ENCODE measurements at regions not wholly inside any gene's neighbourhood (a gene's known extent, or its start where the extent isn't known, plus 50 kb on each side); places are given as distances from the start of the nearest gene placed in this dataset.

DNA sequence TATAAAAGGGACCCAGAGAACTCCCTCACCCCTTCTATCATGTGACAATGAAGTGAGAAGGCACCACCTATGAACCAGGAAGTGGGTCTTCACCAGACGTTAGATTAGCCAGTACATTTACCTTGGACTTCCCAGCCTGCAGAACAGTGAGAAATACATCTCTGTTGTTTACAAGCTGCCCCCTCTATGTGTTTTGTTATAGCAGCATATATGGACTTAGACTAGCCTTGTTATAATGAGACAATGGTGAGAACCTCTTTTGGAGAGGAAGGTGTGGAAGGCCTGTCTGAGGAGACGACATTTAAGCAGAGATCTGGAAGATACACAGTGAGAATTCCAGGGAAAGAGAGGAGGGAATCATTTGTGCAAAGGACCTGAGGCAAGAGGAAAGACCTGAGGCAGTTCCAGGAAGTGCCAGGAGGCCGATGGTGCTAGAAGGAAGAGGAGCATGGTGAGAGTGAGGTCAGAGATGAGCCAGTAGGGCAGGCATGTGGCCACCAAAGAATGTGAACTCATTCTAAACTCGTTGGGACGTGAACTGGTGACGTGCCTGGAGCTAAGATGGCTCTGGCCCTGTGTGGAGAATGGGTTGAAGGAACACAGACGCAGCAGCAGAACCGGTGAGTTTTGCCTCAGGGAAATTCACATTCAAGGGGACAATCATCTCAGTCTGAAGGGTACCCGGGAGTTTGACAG lies 98.9 kb upstream of the IRF2BP2 start:
- no peak for DNase-seq

DNA sequence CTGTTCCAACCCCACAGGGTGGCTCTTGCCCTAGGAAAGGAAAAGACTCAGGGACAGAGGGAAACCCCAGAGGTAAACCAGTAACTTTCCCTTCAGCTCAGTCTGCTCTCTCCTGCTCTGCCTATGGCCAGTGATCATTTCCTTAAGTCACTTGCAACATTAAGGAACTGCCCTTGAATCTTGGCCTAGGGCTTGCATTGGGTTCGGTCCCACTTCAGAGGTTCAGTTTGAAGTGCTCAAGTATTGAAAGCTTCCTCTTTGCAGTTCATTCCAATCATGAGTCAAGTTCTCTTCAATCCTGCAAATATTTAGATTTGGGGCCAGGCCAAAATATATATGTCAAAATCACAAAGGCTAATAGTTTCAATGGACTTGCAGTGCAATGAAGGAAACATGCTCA lies 97.7 kb upstream of the IRF2BP2 start:
- no peak for DNase-seq

DNA sequence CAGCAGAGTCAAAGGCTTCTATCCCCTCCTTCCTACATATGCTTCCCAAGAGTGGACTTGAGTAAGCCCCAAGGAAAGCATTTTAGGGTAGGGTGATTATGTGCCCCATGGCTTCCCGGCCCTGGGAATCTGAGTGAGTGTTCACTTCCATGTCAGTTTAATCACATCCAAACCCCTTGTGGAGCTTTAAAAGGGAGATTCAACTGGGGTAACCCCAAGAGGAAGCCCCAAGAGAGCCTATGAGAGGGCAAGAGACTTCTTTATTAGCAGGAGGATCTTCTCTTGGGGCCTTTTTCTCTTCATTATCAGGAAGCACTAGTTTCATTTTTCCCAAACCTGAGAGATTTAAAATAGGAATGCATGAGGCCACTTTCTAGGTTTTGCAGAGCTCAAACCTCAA lies 97.0 kb upstream of the IRF2BP2 start:
- DNase-seq: no peak

DNA sequence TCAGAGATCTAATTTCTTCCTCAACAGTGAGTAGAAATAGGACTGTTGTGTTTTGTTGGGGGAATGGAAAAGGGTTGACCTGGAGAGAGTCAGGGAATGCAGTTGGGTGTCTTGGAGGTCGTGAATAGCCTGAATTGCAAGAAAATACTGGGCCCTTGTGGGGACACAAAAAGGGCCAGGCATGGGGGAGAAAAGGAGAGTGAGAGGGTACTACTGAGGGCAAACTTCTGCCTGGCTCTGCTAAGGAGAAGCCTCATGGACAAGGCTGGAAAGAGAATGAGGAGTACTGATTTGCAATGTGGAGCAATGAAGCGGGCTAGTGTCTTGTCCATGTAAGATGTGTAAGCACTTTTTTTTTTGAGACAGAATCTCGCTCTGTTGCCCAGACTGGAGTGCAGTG lies 96.2 kb upstream of the IRF2BP2 start:
- no peak for DNase-seq

DNA sequence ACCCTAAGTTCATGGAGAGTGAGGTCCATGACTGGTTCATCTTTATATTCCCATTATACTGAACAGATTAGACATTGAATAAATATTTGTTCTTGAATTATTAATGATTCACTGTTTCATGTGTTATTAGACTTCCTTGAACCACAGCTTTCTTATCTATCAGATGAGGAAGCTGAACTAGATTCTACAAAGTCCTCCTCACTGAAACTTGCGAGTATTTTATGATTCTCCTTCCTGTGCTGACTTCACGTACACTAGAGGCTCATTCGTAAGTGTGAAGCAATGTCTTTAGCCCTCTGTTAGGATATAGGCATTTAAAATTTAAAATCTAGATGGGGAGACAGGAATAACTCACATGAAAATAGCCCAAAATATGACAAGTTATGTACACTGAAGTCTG lies 95.6 kb upstream of the IRF2BP2 start:
- DNase-seq: no peak

DNA sequence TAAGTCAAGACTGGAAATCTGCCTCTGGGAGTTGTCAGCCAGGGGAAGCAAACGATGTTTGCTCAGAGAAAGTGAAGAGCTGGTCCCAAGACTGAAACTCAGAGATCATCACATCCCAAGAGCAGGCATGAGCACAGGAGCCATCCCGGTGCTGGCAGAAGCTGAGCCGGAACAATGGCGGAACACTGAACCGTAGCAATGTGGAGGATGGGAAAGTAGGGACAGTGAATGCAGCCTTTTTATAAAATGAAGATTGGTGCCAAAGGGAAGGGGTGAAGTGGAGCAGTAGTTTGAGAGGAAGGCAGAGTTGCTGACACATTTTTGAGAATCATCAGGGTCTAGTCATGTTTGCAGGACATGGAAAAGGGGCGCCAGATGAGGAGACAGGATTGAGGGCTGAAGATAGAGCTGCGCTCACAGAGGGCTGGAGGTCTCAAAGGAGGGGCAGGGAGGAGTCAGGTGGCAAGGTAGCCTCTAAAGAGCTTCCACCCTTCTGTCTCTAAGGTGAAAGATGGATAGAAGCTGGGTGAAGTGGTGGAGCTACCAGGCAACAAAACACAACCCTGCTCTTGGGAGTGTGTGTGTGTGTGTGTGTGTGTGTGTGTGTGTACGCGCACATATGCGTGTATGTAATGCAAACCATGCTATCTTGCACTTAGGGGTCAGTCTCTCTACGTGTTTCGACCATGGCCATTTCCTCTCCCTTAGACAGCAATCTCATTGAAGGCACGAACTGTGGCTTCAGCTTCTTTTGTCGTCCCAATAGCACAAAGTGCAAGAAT lies 94.3 kb upstream of the IRF2BP2 start:
- no peak for DNase-seq

DNA sequence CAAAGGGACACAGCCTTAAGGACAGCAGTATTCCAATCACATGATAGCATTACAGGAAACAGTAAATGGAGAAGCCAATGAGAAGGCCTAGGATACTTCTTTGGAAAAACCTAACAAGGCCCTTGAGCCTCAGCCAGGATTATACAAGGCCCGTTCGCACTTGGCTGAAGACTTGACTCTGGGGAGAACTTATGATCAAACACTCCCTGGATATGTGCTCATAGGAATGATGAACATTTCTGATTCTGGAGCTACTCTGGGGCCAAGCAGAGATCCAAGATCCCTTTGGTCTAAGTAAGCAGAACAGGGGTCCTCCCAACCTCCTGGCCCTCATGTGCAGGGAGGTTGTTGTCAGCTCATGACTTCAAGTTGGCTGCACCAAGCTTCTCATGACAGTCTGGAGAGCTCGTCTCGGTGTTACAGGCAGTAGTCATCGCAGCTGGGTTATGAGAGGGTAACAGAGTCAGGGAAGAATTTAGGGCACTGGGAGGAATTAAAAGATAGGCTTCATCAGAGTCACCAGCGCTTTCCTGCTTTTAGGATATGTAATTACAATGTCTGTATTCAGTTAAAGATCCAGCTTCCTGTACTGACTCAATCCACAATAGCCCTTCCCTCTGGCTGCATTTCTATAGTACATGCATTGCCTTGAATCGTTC lies 92.5 kb upstream of the IRF2BP2 start:
- no peak for DNase-seq

DNA sequence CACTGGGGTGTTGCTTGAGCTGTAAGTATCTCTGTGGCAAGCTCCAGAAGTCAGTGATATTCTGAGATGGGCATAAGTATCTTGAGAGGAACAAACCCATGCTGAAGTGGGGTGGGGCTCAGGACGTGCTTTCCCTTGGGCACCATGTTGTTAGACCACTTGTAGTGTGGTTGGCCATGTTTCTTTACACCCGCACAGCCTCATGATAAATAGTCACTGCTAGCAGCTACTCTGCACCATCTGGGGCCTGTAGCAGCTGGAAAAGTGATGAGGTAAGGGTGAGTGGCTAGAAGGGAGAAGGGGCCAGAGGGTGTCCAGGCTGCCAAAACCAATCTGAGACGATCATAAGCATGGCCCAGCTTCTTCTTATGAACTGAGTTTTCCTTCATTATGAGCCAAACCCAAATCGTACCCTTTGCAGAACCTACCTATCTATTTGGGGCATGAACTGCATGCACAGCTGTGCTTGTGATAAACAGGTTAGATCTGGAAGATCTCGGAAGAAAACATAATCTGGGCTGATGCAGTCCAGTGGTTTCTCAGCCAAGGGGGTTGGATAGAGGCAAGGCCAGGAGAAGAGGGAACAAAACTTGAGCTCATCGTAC lies 91.9 kb upstream of the IRF2BP2 start:
- no peak for DNase-seq

DNA sequence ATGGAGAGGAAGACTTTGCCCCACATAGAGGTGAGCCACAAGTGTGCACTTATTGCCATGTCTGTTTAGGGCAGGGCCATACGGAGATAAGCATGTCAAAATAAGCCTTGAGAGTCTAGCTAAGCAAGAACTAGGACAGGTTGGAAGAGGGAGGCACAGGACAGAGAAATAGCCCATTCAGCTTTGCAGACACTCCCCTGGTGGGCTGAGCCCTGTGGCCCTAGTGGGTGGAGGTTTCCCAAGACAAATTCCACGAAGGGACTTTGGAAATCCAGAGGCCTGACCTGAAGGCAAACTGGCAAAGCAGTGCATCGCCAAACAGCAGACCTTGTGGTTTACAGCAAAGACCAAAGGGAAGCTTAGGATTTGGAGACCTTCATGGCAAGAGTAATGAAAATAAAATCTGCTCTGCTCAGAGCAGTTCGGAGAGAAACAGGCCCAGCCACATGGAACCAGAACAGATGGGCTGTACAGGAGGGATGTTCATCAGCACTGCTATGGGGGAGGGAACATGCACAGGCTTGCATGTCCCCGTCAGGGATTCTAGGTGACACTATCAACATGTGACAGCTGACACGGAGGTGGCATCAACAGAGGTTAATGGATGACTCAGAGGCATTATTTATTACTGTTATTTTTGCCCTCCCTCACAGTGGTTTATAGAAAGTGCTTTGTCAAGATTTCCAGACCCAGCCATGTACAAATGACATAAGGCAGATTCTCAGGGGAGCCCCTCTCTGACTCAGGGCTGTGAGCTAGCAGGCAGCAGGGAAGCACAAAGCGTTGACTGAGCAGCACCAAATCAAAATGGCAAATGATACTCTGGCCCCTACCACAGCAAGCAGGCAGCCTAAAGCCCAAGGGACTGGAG lies 90.1 kb upstream of the IRF2BP2 start:
- peak; percentile 95 for DNase-seq

DNA sequence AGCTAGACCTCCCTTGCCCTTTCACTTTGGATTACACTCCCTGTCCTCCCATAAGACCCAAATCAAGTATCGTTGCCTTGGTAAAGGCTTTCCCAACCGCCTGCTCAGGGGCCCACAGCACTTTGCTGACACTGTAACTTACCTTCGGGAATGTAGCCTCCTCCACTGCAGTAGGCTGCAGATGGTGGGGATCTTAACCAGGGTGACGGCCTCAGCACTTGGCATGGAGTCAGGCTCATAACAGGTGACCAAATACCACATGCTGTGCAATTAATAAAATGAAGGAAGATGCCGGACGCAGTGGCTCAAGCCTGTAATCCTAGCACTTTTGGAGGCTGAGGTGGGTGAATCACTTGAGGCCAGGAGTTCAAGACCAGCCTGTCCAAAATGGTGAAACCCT lies 88.7 kb upstream of the IRF2BP2 start:
- no peak for DNase-seq

DNA sequence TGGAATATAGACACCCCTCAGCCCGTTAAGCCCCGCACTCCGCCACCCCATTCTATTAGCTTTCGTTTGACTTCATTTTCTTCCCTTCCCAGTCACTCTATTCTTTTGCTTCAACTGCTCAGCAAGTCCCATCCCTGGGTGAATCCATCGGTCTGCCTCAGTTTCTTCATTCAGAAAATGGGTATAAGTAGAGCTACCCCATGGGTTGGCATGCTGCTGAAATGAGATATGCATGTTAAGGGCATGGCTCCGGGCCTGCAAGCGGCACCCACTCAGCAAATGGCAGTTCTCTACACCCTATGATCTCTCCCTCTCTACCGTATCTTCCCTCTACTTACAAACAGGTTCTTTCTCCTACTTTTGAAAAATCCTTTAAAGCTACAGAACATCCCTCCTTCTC lies 87.8 kb upstream of the IRF2BP2 start:
- DNase-seq: no peak

DNA sequence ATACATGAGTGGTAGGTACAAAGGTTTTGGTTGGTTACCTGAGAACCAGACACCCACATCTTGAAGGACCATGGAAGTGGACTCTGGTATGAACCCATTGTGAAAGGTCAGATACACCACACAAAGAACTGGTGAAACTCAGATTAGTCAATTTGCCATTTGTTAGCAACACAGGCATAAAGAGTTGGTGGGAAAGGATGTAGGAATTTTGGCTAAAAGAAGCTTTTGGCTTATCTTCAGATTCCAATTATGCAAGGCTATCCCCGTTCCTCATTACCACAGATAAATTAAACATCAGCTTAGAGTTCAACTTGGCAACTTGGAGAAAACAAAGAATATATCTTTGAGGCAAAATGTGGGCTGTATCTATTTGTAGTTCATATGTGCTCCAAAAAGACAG lies 87.0 kb upstream of the IRF2BP2 start:
- DNase-seq: no peak

DNA sequence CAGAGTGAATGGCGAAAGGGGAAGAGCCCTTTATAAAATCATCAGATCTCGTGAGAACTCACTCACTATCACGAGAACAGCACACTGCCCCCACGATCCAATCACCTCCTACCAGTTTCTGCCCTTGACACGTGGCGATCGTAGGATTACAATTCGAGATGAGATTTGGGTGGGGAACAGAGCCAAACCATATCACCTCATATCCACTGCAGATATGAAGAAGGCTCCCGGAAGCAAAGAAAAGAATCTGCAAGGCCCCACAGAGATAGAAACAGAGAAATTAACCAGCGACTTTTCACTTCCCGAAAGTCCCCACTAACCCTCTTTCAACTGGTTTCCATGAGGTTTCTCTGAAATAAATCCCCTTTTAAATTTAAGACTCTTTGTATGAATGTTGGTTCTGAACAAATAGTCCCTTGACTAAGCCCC lies 86.2 kb upstream of the IRF2BP2 start:
- no peak for DNase-seq

DNA sequence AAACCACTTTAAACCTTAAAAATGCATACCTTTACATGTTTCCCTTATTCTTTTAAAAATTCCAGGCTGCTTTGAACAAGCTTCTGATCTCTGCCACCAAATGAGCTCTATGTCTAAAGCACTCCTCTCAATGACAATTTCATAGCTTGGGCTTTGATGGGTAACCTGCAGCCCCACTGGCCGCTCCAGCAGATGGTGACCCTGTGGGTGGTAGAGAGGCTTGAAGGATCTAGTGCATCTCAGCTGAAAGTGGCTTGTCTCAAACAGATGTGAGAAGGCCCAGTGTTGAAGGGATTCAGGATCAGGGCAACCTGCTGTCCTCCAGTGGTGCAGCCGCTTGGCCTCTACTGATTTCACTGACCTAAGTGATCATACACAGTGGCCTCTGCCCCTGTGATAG lies 84.7 kb upstream of the IRF2BP2 start:
- DNase-seq: no peak

DNA sequence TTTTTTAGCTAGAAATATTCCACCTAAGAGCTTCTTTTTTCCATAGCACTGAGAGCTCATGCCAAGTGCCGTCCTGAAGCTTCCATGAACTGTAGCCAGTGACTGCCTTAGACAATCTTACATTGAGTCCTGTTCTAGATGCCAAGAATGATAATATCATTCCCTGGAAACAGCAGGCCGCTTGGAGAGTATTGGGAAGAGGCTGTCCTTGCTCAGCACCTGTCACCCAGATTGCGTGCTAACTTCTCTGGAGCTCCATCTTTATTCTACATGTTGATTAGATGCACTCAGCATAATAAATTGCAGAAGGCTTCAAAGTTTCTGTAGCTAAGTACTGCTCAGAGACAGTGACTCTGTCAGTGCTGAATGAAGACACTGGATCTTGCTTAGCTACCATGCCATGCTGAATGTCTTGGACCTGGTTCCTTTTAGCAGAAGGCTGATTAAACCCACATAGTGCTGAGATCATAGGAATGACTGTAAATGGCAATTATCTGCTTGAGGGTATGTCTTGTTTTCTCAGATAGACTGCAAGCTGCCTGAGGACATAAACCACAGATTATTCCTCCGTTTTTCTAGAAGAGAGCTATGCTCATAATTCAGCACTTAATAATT lies 83.1 kb upstream of the IRF2BP2 start:
- DNase-seq: no peak

DNA sequence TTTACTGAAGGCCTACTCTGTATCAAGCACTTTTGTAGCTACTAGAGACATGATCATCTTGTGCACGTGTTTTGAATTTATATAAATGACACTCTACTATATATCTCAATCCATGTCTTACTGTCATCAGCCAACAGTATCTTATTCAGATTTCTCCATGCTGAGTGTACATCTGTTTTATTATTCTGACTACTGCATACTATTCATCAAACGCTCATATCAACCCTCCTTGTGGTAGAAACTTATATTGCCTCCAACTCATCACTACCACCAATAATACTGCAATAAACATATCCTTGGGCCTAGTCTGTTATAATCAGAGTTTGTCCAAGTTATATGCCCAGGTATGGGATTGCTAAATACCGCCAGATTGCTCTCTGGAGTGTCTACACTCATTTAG lies 81.6 kb upstream of the IRF2BP2 start:
- no peak for DNase-seq

DNA sequence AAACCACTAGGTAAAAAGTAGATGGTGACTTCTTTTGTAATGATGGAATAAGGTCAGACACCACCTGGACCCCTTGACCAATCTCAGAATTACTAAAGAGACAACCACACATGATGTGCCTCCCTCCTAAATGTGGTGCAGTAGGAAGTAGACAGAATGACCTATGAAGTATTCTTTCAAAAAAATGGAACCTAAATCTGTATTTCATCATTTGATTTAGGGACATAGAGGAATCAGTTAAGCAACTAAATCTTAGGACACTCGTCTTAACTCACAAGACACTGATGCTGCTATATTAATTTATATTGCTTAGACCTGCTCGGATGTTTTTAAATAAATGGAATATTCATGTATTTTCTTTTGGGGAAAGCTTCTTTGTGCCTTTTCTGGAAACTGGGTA lies 80.9 kb upstream of the IRF2BP2 start:
- DNase-seq: no peak

DNA sequence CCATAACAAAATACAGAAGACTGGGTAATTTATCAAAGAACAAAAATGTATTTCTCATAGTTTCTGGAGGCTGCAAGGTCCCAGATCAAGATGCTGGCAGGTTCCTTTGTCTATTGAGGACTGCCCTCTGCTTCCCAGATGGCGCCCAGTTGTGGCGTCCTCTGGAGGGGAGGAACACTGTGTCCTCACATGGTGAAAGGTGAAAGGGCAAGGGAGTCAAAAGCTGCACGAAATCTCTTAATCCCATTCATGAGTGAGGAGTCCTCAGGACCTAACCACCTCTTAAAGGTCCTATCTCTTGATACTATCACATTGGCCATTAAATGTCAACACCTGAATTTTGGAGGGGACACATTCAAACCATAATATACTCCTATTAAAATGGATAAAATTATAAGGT lies 79.3 kb upstream of the IRF2BP2 start:
- DNase-seq: no peak

DNA sequence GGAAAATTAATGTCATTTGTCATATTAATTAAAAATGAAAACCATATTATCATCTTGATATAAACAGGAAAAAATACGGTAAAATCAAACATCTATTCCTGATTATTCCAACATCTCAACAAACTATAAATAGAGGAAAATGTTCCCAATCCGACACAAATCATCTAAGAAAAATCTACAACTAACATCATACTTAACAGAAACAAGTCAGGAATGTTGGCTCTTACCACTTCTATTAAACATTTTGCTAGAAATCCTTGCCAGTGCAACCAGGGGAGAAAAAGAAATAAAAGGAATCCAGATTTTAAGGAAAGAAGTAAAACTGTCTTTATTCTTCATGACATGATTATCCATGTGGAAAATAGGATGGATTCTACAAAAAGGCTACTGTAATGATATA lies 77.0 kb upstream of the IRF2BP2 start:
- DNase-seq: no peak

DNA sequence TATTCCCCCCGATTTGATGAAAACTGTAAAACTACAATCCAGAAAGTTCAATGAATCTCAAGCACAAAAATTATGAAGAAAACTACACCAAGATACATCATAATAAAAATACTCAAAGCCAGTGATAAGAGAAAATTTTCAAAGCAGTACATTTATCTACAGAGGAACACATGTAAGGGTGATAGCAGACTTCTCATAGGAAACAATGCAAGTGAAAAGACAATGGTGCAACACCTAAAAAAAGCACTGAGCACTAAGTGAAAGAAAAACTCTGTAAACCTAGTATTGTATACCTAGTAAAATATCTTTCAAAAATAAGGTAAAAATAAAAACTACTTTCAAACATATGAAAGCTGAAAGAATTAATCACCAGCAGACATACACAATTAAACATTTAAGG lies 76.1 kb upstream of the IRF2BP2 start:
- DNase-seq: no peak

DNA sequence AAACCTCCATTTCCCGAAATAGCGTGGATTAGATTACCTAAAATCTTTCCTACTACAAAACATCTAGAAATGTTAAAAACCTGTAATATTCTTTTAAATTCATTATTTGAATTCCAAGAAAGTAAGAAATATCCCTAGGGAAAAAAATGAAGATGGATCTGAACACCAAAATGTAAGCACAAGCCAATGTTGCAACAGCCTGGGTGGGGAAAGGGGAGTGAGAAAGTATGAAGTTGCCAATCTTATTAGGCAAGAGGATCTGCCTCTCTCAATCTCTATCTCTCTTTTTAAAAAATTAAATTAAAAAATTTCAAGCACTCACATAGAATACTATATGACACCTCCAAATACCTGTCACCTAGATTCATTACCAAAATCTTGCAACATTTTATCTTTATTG lies 74.9 kb upstream of the IRF2BP2 start:
- no peak for DNase-seq

DNA sequence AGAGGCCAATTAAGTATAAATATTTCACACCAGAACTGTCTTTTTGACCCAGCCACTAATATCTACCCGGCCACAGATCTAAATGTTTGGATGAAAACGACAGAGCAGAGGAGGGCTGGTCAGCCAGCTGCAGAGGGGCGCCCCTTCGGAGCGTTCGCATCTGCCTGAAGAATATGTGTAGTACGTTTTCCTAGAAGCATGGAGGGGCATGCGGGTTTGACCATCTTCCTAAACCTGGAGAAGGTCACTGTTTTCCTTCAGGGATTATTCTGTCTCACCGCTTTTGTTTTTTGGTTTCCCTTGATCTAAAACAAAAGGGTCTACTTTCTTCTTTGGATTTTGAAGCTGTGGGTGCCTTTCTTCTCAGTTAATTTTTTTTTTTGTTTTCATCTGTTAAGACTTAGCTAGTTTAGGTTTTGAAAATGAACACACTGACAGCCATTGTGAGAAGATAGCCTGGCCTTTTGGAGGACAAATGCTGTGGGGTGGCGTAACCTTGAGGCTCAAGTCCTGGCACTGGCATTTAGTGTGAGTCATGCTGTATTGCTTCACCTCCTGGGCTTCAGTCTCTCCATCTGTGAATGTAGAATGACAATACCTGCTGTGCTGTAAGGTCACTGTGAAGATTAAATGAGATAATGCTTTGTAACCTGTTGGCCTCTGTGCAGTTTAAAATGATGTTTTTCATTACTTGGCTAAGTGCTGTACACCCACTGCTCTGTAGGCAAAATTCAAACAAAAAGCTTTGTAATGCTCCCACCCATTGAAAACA lies 74.1 kb upstream of the IRF2BP2 start:
- DNase-seq: no peak
